GM19468 (cell line): ENCODE measurements at regions not wholly inside any gene's neighbourhood (a gene's known extent, or its start where the extent isn't known, plus 50 kb on each side); places are given as distances from the start of the nearest gene placed in this dataset.

Experiments used
- ATAC-seq: cut with Tn5 transposase; IDR thresholded peaks from one replicate; pipeline ENCODE4 v1.9.1; 2021; ENCODE audit warnings: mild to moderate bottlenecking, moderate library complexity, moderate number of reproducible peaks; ENCODE audit not compliant: unreplicated experiment; ENCODE audit errors: extremely low read depth

DNA sequence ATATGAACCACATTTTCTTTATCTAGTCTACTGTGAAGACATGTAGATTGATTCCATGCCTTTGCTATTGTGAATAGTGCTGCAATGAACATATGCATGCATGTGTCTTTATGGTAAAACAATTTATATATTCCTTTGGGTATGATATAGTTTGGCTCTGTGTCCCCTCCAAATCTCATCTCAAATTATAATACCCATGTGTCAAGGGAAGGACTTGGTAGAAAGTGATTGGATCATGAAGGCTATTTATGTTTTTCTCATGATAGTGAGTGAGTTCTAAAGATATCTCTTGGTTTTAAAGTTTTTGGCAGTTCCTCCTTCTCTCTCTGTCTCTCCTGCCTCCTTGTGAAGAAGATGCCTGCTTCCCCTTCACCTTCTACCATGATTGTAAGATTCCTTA is 248.7 kb downstream of the GPR37 start:
- ATAC-seq: no peak

GRCh38 chr7:124515106-124515830 is 250.3 kb downstream of the GPR37 start:
- no peak for ATAC-seq

DNA sequence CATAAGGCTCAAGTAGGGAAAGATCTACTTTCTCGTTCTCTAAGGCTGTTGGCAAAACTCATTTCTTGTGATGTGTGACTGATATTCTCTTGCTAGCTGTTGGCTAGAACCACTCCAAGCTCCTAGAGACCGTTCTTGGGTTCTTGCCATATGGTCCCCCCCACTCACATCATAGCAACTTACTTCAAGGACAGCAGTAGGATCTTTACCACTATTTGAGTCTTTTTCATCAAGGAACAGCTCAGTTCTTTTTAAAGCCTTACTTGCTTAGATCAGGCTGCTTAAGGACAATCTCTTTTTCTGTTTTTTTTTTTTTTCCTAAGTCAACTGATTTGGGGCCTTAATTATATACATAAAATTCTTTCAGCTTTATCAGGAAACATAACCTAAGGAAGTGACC is 251.1 kb downstream of the GPR37 start:
- ATAC-seq: no peak

GRCh38 chr7:124497176-124497575 is 268.4 kb downstream of the GPR37 start:
- ATAC-seq: no peak

- ATAC-seq: no peak
Measured at GRCh38 chr7:124489925-124490324, 275.7 kb downstream of the GPR37 start.

DNA sequence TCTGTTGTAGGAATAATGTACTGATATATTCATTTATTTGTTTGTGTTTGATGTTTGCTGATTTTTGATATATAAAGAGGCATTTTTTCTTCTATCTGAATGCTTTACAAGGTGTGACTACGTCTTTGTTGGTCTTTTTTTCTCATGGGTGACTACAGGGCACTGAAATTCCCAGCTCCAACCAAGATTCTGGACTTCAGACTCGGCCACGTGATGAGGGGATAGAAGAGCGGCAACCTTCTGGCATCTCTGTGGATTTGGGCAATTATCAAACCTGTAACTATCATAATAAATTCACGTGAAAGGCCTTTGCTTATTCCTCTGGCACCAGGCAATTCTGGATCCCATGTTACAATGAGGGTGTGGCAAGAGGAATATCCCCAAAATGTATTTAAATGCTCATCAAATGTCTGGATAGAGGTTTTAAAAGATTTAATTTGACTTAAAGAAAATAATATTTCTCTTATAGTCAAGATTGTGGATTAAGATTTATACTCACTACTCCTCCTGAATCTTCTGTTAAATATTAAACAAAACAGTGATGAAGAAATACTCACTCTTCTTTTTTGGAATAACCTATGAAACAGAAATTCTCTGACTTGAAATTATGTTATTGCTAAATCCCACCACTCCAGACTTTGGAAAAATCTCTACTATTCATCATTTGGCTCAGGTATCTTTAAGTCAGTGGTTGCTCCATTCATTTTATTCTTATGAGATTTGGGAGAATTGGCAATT is 276.3 kb downstream of the GPR37 start:
- no peak for ATAC-seq

GRCh38 chr7:124482229-124482628 is 283.4 kb downstream of the GPR37 start:
- ATAC-seq: no peak

- ATAC-seq: no peak
Measured at GRCh38 chr7:124480821-124481290, 284.7 kb downstream of the GPR37 start.

- ATAC-seq: no peak
Measured at GRCh38 chr7:124480036-124480820, 285.4 kb downstream of the GPR37 start.

DNA sequence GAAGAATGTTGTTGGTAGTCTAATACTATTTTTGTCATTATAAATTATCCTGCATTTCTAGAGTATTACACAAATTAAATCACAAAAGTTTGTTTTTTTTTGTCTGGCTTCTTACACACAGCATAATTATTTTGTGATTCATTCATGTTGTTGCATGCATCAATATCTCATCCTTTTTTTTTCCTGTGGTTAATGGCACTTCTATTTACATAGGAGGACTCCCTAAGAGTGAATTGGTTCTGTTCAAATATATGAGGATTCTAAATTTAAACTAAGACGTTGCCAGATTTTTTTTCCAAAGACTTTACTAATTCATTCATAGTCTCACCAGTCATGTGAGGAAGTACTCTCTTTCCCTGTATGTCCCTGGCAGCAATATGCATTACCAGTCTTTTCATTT is 303.3 kb downstream of the GPR37 start:
- ATAC-seq: no peak

GRCh38 chr7:124460555-124460954 is 305.0 kb downstream of the GPR37 start:
- ATAC-seq: no peak

- ATAC-seq: no peak
Measured at GRCh38 chr7:124460056-124460450, 305.5 kb downstream of the GPR37 start.

DNA sequence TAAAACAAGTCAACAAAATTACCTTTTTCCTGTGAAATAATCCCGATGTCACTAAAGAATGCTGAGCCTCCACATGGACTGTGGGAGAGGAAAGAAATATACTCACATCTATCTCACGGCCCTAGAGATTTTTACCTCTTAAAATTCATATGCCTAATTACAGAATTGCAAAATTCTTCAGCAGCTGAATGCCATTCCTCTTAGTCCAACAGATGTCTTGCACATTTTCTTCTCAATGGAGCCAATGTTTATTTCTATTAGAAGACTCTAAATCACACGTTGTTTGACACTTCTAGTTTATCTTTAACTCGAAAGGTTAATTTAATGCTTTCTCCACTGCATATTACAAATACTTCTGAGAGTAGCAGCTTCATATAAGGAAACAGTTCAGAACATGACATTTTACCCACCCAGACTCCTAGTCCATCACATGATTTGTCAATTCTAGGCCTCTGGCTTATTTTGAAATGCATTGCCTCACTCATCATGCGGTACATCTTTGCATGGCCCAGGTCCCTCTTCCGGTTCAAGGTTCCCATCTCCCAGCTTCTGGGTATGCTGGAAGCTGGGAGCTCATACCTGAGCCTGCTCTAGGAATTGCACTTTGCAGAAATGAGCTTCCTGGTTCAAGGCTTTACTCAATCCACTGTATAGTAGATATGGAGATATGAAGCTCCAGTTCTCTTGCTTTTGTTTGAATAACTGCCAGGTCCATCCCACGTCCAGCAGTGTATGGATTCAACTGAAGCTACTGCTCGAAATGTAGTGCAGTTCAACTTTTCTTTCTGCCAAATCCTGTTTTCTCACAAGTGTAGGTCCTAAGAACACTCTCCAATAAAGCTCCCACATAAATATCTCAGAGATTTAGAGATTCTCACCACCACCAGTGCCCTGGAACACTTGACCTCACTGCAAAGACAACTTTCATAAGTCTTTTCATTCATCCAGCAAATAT is 306.2 kb downstream of the GPR37 start:
- no peak for ATAC-seq

DNA sequence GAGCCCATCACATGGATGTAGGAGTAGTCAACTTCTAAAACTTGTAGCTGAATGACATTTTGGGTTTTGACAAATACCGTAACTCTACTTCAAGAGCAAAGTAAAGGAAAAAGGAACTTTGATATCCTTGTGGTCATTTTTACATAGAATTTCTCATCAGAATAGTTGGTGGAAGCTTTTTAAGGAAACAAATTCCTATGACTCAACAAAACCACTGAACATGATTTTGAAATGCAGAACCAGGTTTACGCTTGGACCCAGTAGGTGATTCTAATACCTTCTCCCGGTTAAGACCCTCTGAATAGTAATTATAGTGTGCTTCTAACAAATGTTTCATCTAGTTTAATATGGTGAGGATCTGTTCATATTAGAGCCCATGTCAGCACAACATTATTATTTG is 307.8 kb downstream of the GPR37 start:
- no peak for ATAC-seq

DNA sequence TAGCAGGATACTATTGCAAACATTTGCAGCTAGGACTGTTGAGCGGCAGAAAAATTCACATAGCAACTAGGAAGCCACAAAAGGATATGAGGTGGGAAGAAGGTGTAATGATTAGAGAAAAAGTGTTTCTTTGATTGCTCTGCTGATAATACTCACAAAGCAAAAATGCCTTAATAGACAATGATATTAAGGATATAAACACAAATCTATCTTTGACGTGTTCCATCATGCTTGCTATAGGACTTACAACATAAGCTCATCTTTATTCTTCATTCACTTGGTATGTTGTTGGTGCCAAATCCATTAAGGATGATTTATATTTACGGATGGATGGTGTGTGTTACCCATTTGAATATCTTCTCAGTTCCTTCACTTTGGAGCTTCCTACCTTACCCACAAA is 309.3 kb downstream of the GPR37 start:
- ATAC-seq: no peak

DNA sequence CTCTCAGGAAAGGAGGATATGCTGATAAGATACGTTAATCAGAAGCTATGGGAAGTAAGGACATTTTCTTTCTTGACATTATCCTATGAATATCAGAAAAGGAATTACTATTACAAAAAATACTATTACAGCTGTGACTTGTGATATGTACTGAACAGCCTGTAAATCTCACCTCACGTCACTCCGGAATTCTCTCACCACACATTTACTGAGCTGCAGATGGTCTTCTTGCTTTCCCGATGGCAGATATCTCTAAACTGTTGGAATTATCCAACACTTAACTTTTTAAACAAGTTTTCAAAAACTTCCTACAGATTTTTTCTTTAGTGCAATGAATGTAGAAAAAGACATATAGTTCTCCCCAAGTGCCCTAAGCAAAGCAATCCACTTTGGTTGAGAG is 313.4 kb downstream of the GPR37 start:
- no peak for ATAC-seq

GRCh38 chr7:124449896-124450295 is 315.7 kb downstream of the GPR37 start:
- no peak for ATAC-seq

- ATAC-seq: no peak
Measured at GRCh38 chr7:124444696-124445480, 320.7 kb downstream of the GPR37 start.

DNA sequence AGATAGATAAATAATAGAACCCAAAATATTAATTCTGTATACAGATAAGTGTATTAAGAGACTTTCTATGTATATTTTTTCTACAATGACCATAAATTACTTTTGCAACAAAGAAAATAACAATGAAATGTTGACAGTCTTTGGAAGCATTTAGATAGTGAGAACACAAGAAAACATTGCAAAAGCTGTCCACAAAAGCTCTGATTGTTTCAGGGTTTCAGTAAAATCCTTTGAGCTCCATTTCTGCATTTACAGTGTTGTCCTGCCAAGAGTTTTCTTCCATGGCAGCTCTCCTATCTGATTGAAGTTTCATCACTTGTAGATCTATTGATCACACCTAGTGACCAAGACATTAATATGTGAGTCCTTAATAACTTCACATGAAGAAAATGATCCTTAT is 321.8 kb downstream of the GPR37 start:
- no peak for ATAC-seq
